HEK293 (cell line): ENCODE measurements at regions not wholly inside any gene's neighbourhood (a gene's known extent, or its start where the extent isn't known, plus 50 kb on each side); places are given as distances from the start of the nearest gene placed in this dataset.

Experiments used
- CTCF ChIA-PET: fragments of 350-600 bp; formaldehyde crosslinking; extraction: SDS; loops from one replicate; lab custom pipeline; 2021; ENCODE audit warnings: antibody characterized with exemption; lab: Yijun Ruan, JAX
- POLR2A ChIA-PET: fragments of 300-600 bp; formaldehyde crosslinking; extraction: SDS; loops from one replicate; lab custom pipeline; 2020; ENCODE audit warnings: antibody characterized with exemption, inconsistent platforms; lab: Yijun Ruan, JAX
- H3K27ac ChIP-seq: fragments of 200-500 bp; sonication (Bioruptor generic); 2 replicates; pipeline ENCODE4 v1.5.1; 2014; ENCODE audit warnings: low read depth, low read length, control low read depth, inconsistent platforms; ENCODE audit errors: extremely low read depth
- H3K36me3 ChIP-seq, 2 experiments: fragments of 200-500 bp in 1 of 2; sonication (Bioruptor generic) in 1 of 2; 1 replicate in 1 of 2; 2 replicates in 1 of 2; pipeline ENCODE4 v1.5.1; 2014 to 2017; ENCODE audit warnings: inconsistent platforms in 2 of 2, low read length in 2 of 2; ENCODE audit not compliant: control insufficient read depth in 2 of 2, insufficient read depth in 1 of 2
- H3K4me1 ChIP-seq: fragments of 200-500 bp; sonication (Bioruptor generic); 2 replicates; pipeline ENCODE4 v1.5.1; 2014; ENCODE audit warnings: mild to moderate bottlenecking, low read length, inconsistent platforms; ENCODE audit not compliant: control insufficient read depth, insufficient read depth
- H3K4me3 ChIP-seq: 2 replicates; pipeline ENCODE4 v1.5.1; 2011; ENCODE audit warnings: low read depth, mild to moderate bottlenecking, control low read depth, low read length, moderate library complexity
- H3K9me3 ChIP-seq: fragments of 200-500 bp; sonication (Bioruptor generic); 2 replicates; pipeline ENCODE4 v1.5.1; 2014; ENCODE audit warnings: low read depth, low read length, inconsistent platforms; ENCODE audit not compliant: control insufficient read depth, insufficient read depth
- ELK4 ChIP-seq: IDR thresholded peaks from 2 replicates; pipeline ENCODE4 v1.6.1; 2011; ENCODE audit warnings: mild to moderate bottlenecking, low read depth, low read length, borderline replicate concordance
- HOXD13 ChIP-seq: sonication (generic); formaldehyde crosslinking; IDR thresholded peaks from 2 replicates; pipeline ENCODE4 v1.8.0; 2022; ENCODE audit warnings: missing genetic modification reagents, borderline replicate concordance
- KLF1 ChIP-seq: fragments of 450-650 bp; formaldehyde crosslinking; IDR thresholded peaks from 2 replicates; pipeline ENCODE4 v1.5.1; 2016; ENCODE audit warnings: missing biosample characterization, missing genetic modification characterization
- KLF9 ChIP-seq: fragments of 450-650 bp; formaldehyde crosslinking; IDR thresholded peaks from 2 replicates; pipeline ENCODE4 v1.5.1; 2016; ENCODE audit warnings: missing biosample characterization, missing genetic modification characterization, low read depth
- SALL2 ChIP-seq: fragments of 450-650 bp; formaldehyde crosslinking; IDR thresholded peaks from 2 replicates; pipeline ENCODE4 v1.5.0; 2017; ENCODE audit warnings: missing biosample characterization, mild to moderate bottlenecking, missing genetic modification characterization, borderline replicate concordance
- SP2 ChIP-seq: fragments of 450-650 bp; formaldehyde crosslinking; IDR thresholded peaks from 2 replicates; pipeline ENCODE4 v1.5.1; 2016; ENCODE audit warnings: missing biosample characterization, missing genetic modification characterization
- ZBTB49 ChIP-seq: fragments of 450-650 bp; formaldehyde crosslinking; IDR thresholded peaks from 2 replicates; pipeline ENCODE4 v1.5.1; 2016; ENCODE audit warnings: missing biosample characterization, missing genetic modification characterization, low read depth
- ZNF132 ChIP-seq: fragments of 450-650 bp; formaldehyde crosslinking; IDR thresholded peaks from 2 replicates; pipeline ENCODE4 v1.5.1; 2017; ENCODE audit warnings: missing biosample characterization, missing genetic modification characterization, borderline replicate concordance
- ZNF175 ChIP-seq: fragments of 450-650 bp; formaldehyde crosslinking; IDR thresholded peaks from 2 replicates; pipeline ENCODE4 v1.5.1; 2016; ENCODE audit warnings: missing biosample characterization, missing genetic modification characterization
- ZNF18 ChIP-seq: fragments of 450-650 bp; formaldehyde crosslinking; IDR thresholded peaks from 2 replicates; pipeline ENCODE4 v1.5.1; 2016; ENCODE audit warnings: missing biosample characterization, missing genetic modification characterization
- ZNF266 ChIP-seq: fragments of 450-650 bp; formaldehyde crosslinking; IDR thresholded peaks from 2 replicates; pipeline ENCODE4 v1.5.1; 2016; ENCODE audit warnings: missing biosample characterization, missing genetic modification characterization, low read depth
- ZNF280C ChIP-seq: fragments of 450-650 bp; formaldehyde crosslinking; IDR thresholded peaks from 2 replicates; pipeline ENCODE4 v1.5.1; 2016; ENCODE audit warnings: missing biosample characterization, missing genetic modification characterization
- ZNF423 ChIP-seq: fragments of 450-650 bp; formaldehyde crosslinking; IDR thresholded peaks from 2 replicates; pipeline ENCODE4 v1.5.1; 2016; ENCODE audit warnings: missing biosample characterization, missing genetic modification characterization
- ZNF585B ChIP-seq: fragments of 450-650 bp; formaldehyde crosslinking; IDR thresholded peaks from 2 replicates; pipeline ENCODE4 v1.5.1; 2016; ENCODE audit warnings: missing biosample characterization, missing genetic modification characterization
- ZNF707 ChIP-seq: fragments of 450-650 bp; formaldehyde crosslinking; IDR thresholded peaks from 2 replicates; pipeline ENCODE4 v1.5.1; 2016; ENCODE audit warnings: missing biosample characterization, missing genetic modification characterization
- ZSCAN23 ChIP-seq: fragments of 450-650 bp; formaldehyde crosslinking; IDR thresholded peaks from 2 replicates; pipeline ENCODE4 v1.5.1; 2016; ENCODE audit warnings: missing biosample characterization, missing genetic modification characterization
- TF ChIP-seq, protein P1 (sequence below): fragments of 450-650 bp; formaldehyde crosslinking; IDR thresholded peaks from 2 replicates; pipeline ENCODE4 v1.5.1; 2017; ENCODE audit warnings: missing biosample characterization, missing genetic modification characterization
- TF ChIP-seq, protein P2 (sequence below): fragments of 450-650 bp; formaldehyde crosslinking; IDR thresholded peaks from 2 replicates; pipeline ENCODE4 v1.5.1; 2017; ENCODE audit warnings: missing biosample characterization, missing genetic modification characterization

- no peaks in the 10 kb centered on the region for H3K36me3 ChIP-seq
- no peaks in the 10 kb centered on the region for H3K4me1 ChIP-seq
- no peak overlapping the region for H3K4me3 ChIP-seq
- POLR2A ChIA-PET: no interaction called here
- no peak overlapping the region for H3K27ac ChIP-seq
- no peak for TF ChIP-seq ZNF18 (tag by site-specific recombination)
- no peak for TF ChIP-seq HOXD13 (CRISPR knock-in tag)
- TF ChIP-seq, protein P1, sequence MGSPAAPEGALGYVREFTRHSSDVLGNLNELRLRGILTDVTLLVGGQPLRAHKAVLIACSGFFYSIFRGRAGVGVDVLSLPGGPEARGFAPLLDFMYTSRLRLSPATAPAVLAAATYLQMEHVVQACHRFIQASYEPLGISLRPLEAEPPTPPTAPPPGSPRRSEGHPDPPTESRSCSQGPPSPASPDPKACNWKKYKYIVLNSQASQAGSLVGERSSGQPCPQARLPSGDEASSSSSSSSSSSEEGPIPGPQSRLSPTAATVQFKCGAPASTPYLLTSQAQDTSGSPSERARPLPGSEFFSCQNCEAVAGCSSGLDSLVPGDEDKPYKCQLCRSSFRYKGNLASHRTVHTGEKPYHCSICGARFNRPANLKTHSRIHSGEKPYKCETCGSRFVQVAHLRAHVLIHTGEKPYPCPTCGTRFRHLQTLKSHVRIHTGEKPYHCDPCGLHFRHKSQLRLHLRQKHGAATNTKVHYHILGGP (tag by site-specific recombination): no peak
- no peak for TF ChIP-seq SP2
- TF ChIP-seq, protein P2, sequence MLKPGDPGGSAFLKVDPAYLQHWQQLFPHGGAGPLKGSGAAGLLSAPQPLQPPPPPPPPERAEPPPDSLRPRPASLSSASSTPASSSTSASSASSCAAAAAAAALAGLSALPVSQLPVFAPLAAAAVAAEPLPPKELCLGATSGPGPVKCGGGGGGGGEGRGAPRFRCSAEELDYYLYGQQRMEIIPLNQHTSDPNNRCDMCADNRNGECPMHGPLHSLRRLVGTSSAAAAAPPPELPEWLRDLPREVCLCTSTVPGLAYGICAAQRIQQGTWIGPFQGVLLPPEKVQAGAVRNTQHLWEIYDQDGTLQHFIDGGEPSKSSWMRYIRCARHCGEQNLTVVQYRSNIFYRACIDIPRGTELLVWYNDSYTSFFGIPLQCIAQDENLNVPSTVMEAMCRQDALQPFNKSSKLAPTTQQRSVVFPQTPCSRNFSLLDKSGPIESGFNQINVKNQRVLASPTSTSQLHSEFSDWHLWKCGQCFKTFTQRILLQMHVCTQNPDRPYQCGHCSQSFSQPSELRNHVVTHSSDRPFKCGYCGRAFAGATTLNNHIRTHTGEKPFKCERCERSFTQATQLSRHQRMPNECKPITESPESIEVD (tag by site-specific recombination): no peak
- no peak for TF ChIP-seq ZNF585B (tag by site-specific recombination)
- TF ChIP-seq SALL2: no peak
- TF ChIP-seq KLF1 (tag by site-specific recombination): no peak
- no peak for TF ChIP-seq ZNF132 (tag by site-specific recombination)
- no peak for TF ChIP-seq KLF9 (tag by site-specific recombination)
- TF ChIP-seq ZNF175: no peak
- TF ChIP-seq ZNF423 (tag by site-specific recombination): no peak
- no peak for TF ChIP-seq ZNF280C
- no peak for TF ChIP-seq ZSCAN23 (tag by site-specific recombination)
- no peak for TF ChIP-seq ELK4
- no peak for TF ChIP-seq ZNF266 (tag by site-specific recombination)
- no peak for TF ChIP-seq ZNF707 (tag by site-specific recombination)
- no peak for TF ChIP-seq ZBTB49
- TF ChIP-seq, all 188 proteins: peak for 0
- H3K9me3 ChIP-seq: no peaks in the 10 kb centered on the region
- CTCF ChIA-PET: no interaction called here
Measured at GRCh38 chr9:18106006-18106560, 367.9 kb upstream of the ADAMTSL1 start.
